ENCODE measurements at regions not wholly inside any gene's neighbourhood (a gene's known extent, or its start where the extent isn't known, plus 50 kb on each side); places are given as distances from the start of the nearest gene placed in this dataset.

- Histone ChIP-seq H3K14ac (replicated peaks; ENCODE audit: low read depth, low read length) (no peak overlapping the region), H3K18ac (ENCODE audit: low read depth, low read length) (no peak overlapping the region), H3K79me1 (ENCODE audit: low read depth in 1 of 2, low read length in 2 of 2) (no peaks in the 10 kb centered on the region), H2BK20ac (ENCODE audit: low read depth, low read length) (no peak overlapping the region), H3K36me3 (ENCODE audit: control insufficient read depth, insufficient read depth, low read length) (no peaks in the 10 kb centered on the region), H4K20me1 (ENCODE audit: insufficient read depth, low read length) (no peaks in the 10 kb centered on the region), H2AK5ac (ENCODE audit: low read depth, low read length) (no peak overlapping the region), H3K27me3 (ENCODE audit: control insufficient read depth, insufficient read depth, low read length) (no peaks in the 10 kb centered on the region), H3K27ac (ENCODE audit: insufficient read depth, low read length) (no peak overlapping the region), H2BK5ac (ENCODE audit: low read depth, low read length, poor library complexity, severe bottlenecking) (no peak overlapping the region), H4K91ac (ENCODE audit: insufficient read depth, low read depth, low read length) (no peak overlapping the region), H2AK9ac (replicated peaks; ENCODE audit: low read depth, low read length, poor library complexity) (no peak overlapping the region), H3K4ac (ENCODE audit: low read depth, low read length) (no peak overlapping the region), H2BK15ac (ENCODE audit: low read depth, low read length) (no peak overlapping the region), H3K56ac (ENCODE audit: extremely low read depth, insufficient read depth, low read length) (no peak overlapping the region), H3K23ac (ENCODE audit: low read depth, low read length) (no peak overlapping the region), H4K5ac (ENCODE audit: low read depth, low read length) (no peak overlapping the region), H2BK120ac (ENCODE audit: low read depth, low read length) (no peak overlapping the region), H3K4me3 (ENCODE audit: insufficient read depth, low read depth, low read length) (no peak overlapping the region), H3K9me1 (ENCODE audit: insufficient read depth, low read length) (no peaks in the 10 kb centered on the region), H3K4me1 (ENCODE audit: control insufficient read depth, insufficient read depth, low read length) (no peaks in the 10 kb centered on the region), H3K4me2 (ENCODE audit: low read depth, low read length) (no peak overlapping the region), H3K9me3 (ENCODE audit: control insufficient read depth, insufficient read depth, low read length) (no peaks in the 10 kb centered on the region), H2AFZ (replicated peaks; ENCODE audit: low read length, poor library complexity) (no peak overlapping the region), H4K8ac (ENCODE audit: low read depth in 2 of 2, low read length in 2 of 2) (no peak overlapping the region), H3K9ac (ENCODE audit: low read depth, low read length) (no peak overlapping the region)
- no TSS peak for BruUV-seq (replicated peaks)
- intact Hi-C loops (cut with micrococcal nuclease) (no loop called here), in situ Hi-C loops (cut with MboI; ENCODE audit: low sequenced_read_pairs) (no loop called here), dilution Hi-C loops (cut with HindIII; ENCODE audit: low sequenced_read_pairs, unreplicated experiment) (no loop called here)
- DNase-seq = no peak
- POLR2A ChIA-PET (ENCODE audit: unreplicated experiment) = no interaction called here
- TF ChIP-seq RCOR1 (IDR thresholded peaks at IDR 0.05; ENCODE audit: insufficient replicate concordance, low read length) (no peak), FOS (IDR thresholded peaks at IDR 0.05; ENCODE audit: low read depth, low read length) (no peak), RAD21 (IDR thresholded peaks at IDR 0.05; ENCODE audit: low read length) (no peak), MXI1 (IDR thresholded peaks at IDR 0.05; ENCODE audit: borderline replicate concordance, low read depth, low read length) (no peak), BHLHE40 (IDR thresholded peaks at IDR 0.05; ENCODE audit: low read depth, low read length) (no peak), CHD1 (IDR thresholded peaks at IDR 0.05; ENCODE audit: low read depth, low read length) (no peak), CTCF (conservative IDR thresholded peaks at IDR 0.05; ENCODE audit: low read depth, low read length) (no peak), RFX5 (IDR thresholded peaks at IDR 0.05; ENCODE audit: low read depth, low read length) (no peak), SMC3 (IDR thresholded peaks at IDR 0.05; ENCODE audit: low read depth, low read length) (no peak), ELK1 (IDR thresholded peaks at IDR 0.05; ENCODE audit: borderline replicate concordance, low read depth, low read length) (no peak), CEBPB (IDR thresholded peaks at IDR 0.05; ENCODE audit: low read depth, low read length) (no peak)
- CTCF ChIA-PET = no interaction called here
- no peak for ATAC-seq (ENCODE audit: low read depth)
- no CpG with 5 or more reads among the region's 3 CpGs for WGBS, 2 experiments (ENCODE audit: extremely low coverage in 2 of 2, insufficient read length in 1 of 2)
Observed at GRCh38 chr13:80400164-80400864, 59.4 kb upstream of the SPRY2 start.

All from IMR-90 (cell line).